Dermis blood vessel endothelial cell (primary cell): ENCODE measurements at regions not wholly inside any gene's neighbourhood (a gene's known extent, or its start where the extent isn't known, plus 50 kb on each side); places are given as distances from the start of the nearest gene placed in this dataset.
"Not testable (repeated sequence)": the region's sequence is repeated elsewhere in the genome, so short reads cannot be mapped to it uniquely, and the experiment has no call there.

Source experiments
- DNase-seq: peaks from one replicate; pipeline ENCODE4 v3.0.0; 2010

- DNase-seq: peak; percentile 39
Measured at GRCh38 chr16:23013484-23013883, 135.8 kb downstream of the USP31 start.

GRCh38 chr16:23009075-23009474 lies 140.2 kb downstream of the USP31 start:
- no peak for DNase-seq

GRCh38 chr16:23008041-23008440 lies 141.2 kb downstream of the USP31 start:
- no peak for DNase-seq

GRCh38 chr16:23006380-23006779 lies 142.9 kb downstream of the USP31 start:
- no peak for DNase-seq

- DNase-seq: no peak
Measured at GRCh38 chr16:23005951-23006350, 143.3 kb downstream of the USP31 start.

- DNase-seq: no peak
Measured at GRCh38 chr16:22989598-22989997, 159.7 kb downstream of the USP31 start.

GRCh38 chr16:22983614-22984013 lies 165.6 kb downstream of the USP31 start:
- DNase-seq: no peak

- not testable (repeated sequence) for DNase-seq
Measured at GRCh38 chr16:22980514-22980913, 166.6 kb downstream of the HS3ST2 start.

GRCh38 chr16:22979038-22979437 lies 165.1 kb downstream of the HS3ST2 start:
- DNase-seq: no peak

GRCh38 chr16:22977294-22977697 lies 163.3 kb downstream of the HS3ST2 start:
- peak; percentile 20 for DNase-seq

GRCh38 chr16:22973522-22973921 lies 159.6 kb downstream of the HS3ST2 start:
- no peak for DNase-seq

- DNase-seq: no peak
Measured at GRCh38 chr16:22971346-22971924, 157.5 kb downstream of the HS3ST2 start.

- DNase-seq: no peak
Measured at GRCh38 chr16:22970209-22970865, 156.4 kb downstream of the HS3ST2 start.

- peak; percentile 6 for DNase-seq
Measured at GRCh38 chr16:22969567-22969966, 155.6 kb downstream of the HS3ST2 start.

GRCh38 chr16:22968931-22969330 lies 155.0 kb downstream of the HS3ST2 start:
- DNase-seq: no peak

- no peak for DNase-seq
Measured at GRCh38 chr16:22967521-22968095, 153.6 kb downstream of the HS3ST2 start.
